ENCODE measurements at regions not wholly inside any gene's neighbourhood (a gene's known extent, or its start where the extent isn't known, plus 50 kb on each side); places are given as distances from the start of the nearest gene placed in this dataset.

DNA sequence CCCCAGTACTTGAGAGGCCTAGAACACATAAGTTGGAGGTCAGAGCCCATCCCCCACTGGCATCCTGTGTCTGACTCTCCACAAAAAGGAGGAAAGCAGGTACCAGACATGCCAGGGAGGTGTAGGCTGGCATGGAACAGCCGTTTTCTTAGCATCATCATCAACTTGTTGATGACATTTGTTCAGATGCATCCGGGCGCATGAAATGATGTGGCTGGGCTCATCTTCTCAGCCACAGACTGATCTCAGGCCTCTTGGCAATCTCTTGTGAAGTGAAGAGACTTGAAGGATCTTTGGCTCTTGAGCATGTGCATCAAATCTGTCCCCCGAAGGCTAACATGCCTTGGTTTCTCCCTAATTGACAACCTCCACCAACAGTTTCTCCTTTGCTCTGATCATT is 243.3 kb downstream of the TSN start:
- TF ChIP-seq EZH2 (IDR thresholded peaks at IDR 0.05; ENCODE audit: low read depth) = no peak
- TF ChIP-seq, protein P1, sequence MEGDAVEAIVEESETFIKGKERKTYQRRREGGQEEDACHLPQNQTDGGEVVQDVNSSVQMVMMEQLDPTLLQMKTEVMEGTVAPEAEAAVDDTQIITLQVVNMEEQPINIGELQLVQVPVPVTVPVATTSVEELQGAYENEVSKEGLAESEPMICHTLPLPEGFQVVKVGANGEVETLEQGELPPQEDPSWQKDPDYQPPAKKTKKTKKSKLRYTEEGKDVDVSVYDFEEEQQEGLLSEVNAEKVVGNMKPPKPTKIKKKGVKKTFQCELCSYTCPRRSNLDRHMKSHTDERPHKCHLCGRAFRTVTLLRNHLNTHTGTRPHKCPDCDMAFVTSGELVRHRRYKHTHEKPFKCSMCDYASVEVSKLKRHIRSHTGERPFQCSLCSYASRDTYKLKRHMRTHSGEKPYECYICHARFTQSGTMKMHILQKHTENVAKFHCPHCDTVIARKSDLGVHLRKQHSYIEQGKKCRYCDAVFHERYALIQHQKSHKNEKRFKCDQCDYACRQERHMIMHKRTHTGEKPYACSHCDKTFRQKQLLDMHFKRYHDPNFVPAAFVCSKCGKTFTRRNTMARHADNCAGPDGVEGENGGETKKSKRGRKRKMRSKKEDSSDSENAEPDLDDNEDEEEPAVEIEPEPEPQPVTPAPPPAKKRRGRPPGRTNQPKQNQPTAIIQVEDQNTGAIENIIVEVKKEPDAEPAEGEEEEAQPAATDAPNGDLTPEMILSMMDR (conservative IDR thresholded peaks at IDR 0.05) = no peak

All from PC-9 (cell line).